HUES64 (cell line): ENCODE measurements at regions not wholly inside any gene's neighbourhood (a gene's known extent, or its start where the extent isn't known, plus 50 kb on each side); places are given as distances from the start of the nearest gene placed in this dataset.
"Not testable (repeated sequence)": the region's sequence is repeated elsewhere in the genome, so short reads cannot be mapped to it uniquely, and the experiment has no call there.

Experiments
- H3K27ac ChIP-seq: 2 replicates; pipeline ENCODE4 v1.7.0; 2013; ENCODE audit warnings: low read depth, low read length, inconsistent platforms
- H3K27me3 ChIP-seq: 2 replicates; pipeline ENCODE4 v1.6.1; 2013; ENCODE audit warnings: mild to moderate bottlenecking, low read length; ENCODE audit not compliant: insufficient read depth
- H3K36me3 ChIP-seq: 2 replicates; pipeline ENCODE4 v1.6.1; 2013; ENCODE audit warnings: mild to moderate bottlenecking, low read length; ENCODE audit not compliant: insufficient read depth
- H3K4me1 ChIP-seq: 2 replicates; pipeline ENCODE4 v1.6.1; 2013; ENCODE audit warnings: mild to moderate bottlenecking, low read length, moderate library complexity; ENCODE audit not compliant: insufficient read depth
- H3K4me3 ChIP-seq: 2 replicates; pipeline ENCODE4 v1.5.1; 2013; ENCODE audit warnings: mild to moderate bottlenecking, low read length, moderate library complexity
- H3K9ac ChIP-seq: 2 replicates; pipeline ENCODE4 v1.6.1; 2013; ENCODE audit warnings: mild to moderate bottlenecking, low read depth, low read length
- H3K9me3 ChIP-seq: 2 replicates; pipeline ENCODE4 v1.6.1; 2013; ENCODE audit warnings: low read depth, low read length; ENCODE audit not compliant: insufficient read depth
- WGBS: fragments of 150-250, 120-280 bp; methylation state at CpG from one replicate; pipeline ENCODE4 v1.1.7; 2013; ENCODE audit warnings: missing lambda C conversion rate; 5-methylcytosine and 5-hydroxymethylcytosine counted together

DNA sequence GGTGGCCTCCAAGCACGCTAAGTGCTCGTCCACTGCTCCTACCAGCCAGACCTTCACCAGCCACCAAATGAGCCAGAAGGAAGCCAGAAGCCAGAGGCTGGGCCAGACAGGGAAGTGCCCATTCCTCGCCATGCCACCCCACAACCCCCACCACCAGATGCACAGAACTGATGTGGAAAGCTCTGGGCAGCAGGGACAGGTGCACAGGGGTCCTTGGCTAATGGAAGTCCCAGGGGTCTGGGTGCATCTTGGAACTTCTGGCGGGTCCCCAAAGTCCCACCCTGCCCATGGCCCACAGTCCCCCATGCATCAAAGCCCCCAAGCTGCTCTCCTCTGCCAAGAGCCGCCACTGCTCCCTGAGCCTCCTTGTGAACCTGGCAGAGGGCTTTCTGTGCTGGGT is 173.1 kb upstream of the ID2 start:
- H3K36me3 ChIP-seq = no peaks in the 10 kb centered on the region
- peaks cover 5% of the 10 kb centered on the region; the same call in 1 of the 2 replicates for H3K4me1 ChIP-seq
- H3K27ac ChIP-seq = no peak overlapping the region
- H3K4me3 ChIP-seq = no peak overlapping the region
- peaks cover 9% of the 10 kb centered on the region; the same call in 1 of the 2 replicates for H3K9me3 ChIP-seq
- H3K27me3 ChIP-seq = no peaks in the 10 kb centered on the region
- 90% methylated on average over 5 of the region's 5 CpGs for WGBS
- no peak overlapping the region for H3K9ac ChIP-seq

DNA sequence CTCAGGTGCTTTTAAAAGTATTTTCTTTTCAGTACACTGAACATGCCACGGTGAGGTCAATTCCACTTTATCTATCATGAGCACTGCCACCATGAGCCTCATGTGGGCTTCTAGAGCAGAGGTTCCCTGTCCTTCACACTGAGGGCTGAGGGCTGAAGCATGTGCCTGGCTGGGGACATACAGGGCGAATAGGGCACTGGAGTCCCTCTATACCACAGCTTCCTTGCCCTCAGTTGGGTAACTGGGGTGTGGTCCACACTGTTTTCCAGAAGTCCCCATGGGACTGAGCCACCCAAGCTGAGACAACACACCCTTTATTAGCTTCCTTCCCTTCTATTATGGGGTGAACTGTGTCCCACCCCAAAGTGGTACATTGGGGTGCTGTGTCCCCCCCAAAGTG is 172.2 kb upstream of the ID2 start:
- Histone ChIP-seq H3K9me3 (peaks cover 9% of the 10 kb centered on the region; the same call in 1 of the 2 replicates), H3K4me1 (peaks cover 5% of the 10 kb centered on the region; the same call in 1 of the 2 replicates), H3K4me3 (no peak overlapping the region), H3K27ac (no peak overlapping the region), H3K36me3 (no peaks in the 10 kb centered on the region), H3K27me3 (no peaks in the 10 kb centered on the region), H3K9ac (no peak overlapping the region)
- WGBS = 97% methylated on average over 2 of the region's 2 CpGs

DNA sequence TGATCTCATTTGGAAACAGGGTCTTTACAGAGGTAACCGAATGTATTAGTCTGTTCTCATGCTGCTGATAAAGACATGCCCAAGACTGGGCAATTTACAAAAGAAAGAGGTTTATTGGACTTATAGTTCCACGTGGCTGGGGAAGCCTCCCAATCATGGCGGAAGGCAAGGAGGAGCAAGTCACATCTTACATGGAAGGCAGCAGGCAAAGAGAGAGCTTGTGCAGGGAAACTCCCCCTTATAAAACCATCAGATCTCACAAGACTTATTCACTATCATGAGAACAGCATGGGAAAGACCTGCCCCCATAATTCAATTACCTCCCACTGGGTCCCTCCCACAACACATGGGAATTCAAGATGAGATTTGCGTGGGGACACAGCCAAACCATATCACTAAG is 171.8 kb upstream of the ID2 start:
- WGBS = 89% methylated on average over 4 of the region's 4 CpGs
- H3K27me3 ChIP-seq, H3K9ac ChIP-seq, H3K36me3 ChIP-seq, H3K4me3 ChIP-seq, H3K9me3 ChIP-seq, H3K4me1 ChIP-seq, H3K27ac ChIP-seq: not testable (repeated sequence)

DNA sequence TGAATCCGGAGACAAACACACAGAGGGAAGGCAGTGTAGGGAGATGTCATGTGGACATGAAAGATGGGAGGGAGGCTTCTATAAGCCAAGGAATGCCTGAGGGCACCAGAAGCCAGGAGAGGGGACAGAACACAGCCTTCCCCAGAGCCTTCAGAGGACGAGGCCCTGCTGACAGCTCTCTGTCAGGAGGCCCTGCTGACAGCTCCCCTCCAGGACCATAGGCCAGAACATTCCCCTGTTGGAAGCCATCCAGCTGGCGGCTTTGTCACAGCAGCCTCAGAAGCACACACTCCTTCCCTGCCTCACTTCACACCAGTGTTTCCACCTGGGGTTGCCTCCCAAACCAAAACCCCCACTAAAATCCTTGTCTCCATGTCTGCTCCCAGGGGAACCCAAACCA is 171.3 kb upstream of the ID2 start:
- peaks cover 9% of the 10 kb centered on the region; the same call in 1 of the 2 replicates for H3K9me3 ChIP-seq
- H3K27ac ChIP-seq = no peak overlapping the region
- no peak overlapping the region for H3K9ac ChIP-seq
- H3K4me3 ChIP-seq = no peak overlapping the region
- H3K27me3 ChIP-seq = no peaks in the 10 kb centered on the region
- 93% methylated on average over 3 of the region's 3 CpGs for WGBS
- peaks cover 3% of the 10 kb centered on the region; the same call in 1 of the 2 replicates for H3K4me1 ChIP-seq
- no peaks in the 10 kb centered on the region for H3K36me3 ChIP-seq

DNA sequence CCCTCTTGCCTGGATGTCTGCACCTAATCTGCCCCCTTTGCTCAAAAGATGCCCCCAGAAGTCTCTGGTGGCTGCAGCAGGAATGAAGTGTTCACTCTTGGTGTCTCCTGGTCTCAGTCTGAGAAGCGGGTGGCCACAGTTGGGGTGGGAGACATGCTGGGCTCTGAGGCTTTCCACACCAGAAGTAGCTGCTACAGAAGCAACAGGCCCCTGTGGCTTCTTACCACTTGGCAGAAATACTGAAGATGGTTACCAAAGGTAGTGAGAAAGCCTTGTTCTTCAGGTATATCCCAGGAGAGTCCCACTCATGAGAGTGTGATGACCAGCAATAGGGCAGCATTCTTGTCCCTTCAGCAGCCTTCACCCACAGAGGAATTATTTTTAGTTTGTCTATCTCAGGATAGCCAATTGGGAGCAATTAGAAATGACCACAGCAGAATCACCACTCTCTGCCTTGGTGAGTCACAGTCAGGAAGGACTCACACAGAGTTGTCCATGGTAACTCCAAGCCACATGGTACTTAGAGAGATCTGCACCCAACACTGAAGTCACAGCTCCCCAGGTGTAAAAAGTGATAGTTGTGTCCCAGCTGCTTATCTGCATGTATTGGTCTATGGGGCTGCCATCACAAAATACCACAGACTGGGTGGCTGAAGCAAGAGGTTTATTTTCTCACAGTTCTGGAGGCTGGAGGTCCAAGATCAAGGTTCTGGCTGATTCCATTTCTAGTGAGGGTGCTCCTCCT is 169.8 kb upstream of the ID2 start:
- 98% methylated on average over 1 of the region's 1 CpG for WGBS
- no peaks in the 10 kb centered on the region for H3K4me1 ChIP-seq
- H3K36me3 ChIP-seq = no peaks in the 10 kb centered on the region
- H3K27ac ChIP-seq = no peak overlapping the region
- H3K9ac ChIP-seq = no peak overlapping the region
- H3K27me3 ChIP-seq = no peaks in the 10 kb centered on the region
- no peak overlapping the region for H3K4me3 ChIP-seq
- H3K9me3 ChIP-seq = peaks cover 9% of the 10 kb centered on the region; the same call in 1 of the 2 replicates

DNA sequence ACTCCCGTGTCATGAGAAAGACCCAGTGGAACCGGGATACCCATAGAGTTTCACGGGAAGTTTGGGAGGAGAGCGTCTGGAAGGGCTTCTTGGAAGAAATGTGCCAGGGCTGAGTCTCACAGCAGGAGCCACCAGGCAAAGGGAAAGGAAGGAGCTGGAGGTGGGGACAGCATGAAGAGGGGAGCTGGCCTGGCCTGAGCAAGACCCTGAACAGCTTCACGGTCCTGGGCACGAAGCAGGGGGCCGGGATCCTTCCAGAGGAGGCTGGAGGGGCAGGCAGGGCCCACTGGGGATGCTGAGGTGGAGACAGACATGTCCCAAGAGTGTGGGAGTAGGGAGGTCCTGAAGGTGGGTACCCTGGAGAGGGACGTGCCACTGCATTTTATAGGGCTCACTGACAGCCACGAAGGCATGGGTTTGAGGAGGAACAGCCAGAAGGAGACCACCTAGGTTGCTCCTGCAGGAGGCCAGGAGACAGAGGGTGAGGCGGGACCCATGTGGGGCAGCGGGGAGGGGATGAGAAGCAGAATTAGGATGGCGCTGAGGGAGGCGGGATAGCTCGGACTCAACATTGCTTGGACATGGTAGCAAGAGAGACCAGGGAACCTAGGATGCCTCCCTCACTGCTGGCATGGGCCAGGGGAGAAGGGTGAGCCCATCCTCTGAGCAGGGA is 168.1 kb upstream of the ID2 start:
- no peaks in the 10 kb centered on the region for H3K4me1 ChIP-seq
- no peaks in the 10 kb centered on the region for H3K36me3 ChIP-seq
- no peaks in the 10 kb centered on the region for H3K27me3 ChIP-seq
- 94% methylated on average over 14 of the region's 14 CpGs for WGBS
- peaks cover 9% of the 10 kb centered on the region; the same call in 1 of the 2 replicates for H3K9me3 ChIP-seq
- H3K9ac ChIP-seq = no peak overlapping the region
- no peak overlapping the region for H3K27ac ChIP-seq
- H3K4me3 ChIP-seq = no peak overlapping the region

DNA sequence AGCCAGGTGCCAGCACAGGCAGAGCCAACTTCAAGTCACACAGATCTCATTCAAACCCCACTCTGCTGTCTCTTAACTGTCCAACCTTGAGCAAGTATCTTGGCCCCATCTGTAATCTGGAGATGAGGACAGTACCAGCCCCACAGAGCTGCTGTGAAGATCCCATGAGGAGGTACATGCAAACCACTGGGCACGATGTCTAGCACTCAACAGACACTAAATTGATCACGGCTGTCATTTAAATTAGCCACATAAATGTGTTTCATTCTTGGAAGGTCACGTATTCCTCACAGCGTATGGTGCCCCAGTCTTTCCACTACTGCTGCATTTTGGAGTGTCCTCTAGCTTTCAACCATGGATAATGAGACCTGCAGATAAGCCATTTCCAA is 167.6 kb upstream of the ID2 start:
- no peak overlapping the region for H3K27ac ChIP-seq

DNA sequence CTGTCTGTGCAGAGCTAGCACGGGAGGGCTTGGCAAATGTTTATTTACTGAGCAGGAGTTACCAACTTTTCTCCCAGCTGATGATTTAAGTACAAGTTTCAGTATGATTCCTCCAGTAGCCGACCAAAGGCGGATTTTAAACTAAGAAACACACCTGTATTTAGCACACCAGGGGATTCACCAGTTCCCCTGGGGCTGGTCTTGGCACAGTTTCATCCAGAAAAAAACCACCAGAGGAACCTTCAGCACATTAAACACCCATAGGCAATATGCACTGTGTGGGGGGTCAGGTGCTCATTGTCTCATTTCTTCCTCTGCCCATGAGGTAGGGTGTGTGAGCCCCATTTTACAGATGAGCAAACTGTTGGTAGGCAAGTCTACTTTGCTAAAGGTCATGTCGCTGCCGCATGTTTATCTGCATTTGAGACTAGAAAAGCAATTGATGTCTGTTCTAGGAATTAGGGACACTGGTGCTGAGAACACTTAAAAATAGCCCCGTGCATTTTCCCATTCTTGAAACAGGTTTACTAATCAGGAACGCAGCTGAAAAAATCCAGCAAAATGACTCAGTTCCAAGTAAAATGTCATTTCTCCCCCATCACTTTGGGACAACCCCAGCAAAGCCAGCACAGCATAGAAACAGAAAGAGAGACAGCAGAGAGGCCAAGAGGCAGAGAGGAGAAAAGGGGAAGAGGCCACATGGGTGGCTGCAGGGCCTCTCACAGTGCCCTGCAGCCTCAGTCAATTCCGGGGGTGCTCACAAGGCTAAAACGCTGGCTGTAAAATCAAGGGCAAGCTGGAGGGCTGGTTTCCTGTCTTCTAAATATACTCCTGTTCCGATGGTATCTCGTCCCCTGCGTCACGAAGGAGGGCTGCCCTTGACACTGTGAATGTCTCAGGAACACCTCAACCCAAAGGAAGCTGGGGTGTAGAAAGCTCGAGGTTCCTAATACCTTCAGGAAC is 166.8 kb upstream of the ID2 start:
- H3K4me1 ChIP-seq = no peaks in the 10 kb centered on the region

More for the DNA sequence above, 167.6 kb upstream of the ID2 start:
- 97% methylated on average over 4 of the region's 4 CpGs for WGBS
- H3K4me1 ChIP-seq = no peaks in the 10 kb centered on the region
- peaks cover 9% of the 10 kb centered on the region; the same call in 1 of the 2 replicates for H3K9me3 ChIP-seq
- no peak overlapping the region for H3K9ac ChIP-seq
- no peaks in the 10 kb centered on the region for H3K27me3 ChIP-seq
- H3K36me3 ChIP-seq = no peaks in the 10 kb centered on the region
- H3K4me3 ChIP-seq = no peak overlapping the region

DNA sequence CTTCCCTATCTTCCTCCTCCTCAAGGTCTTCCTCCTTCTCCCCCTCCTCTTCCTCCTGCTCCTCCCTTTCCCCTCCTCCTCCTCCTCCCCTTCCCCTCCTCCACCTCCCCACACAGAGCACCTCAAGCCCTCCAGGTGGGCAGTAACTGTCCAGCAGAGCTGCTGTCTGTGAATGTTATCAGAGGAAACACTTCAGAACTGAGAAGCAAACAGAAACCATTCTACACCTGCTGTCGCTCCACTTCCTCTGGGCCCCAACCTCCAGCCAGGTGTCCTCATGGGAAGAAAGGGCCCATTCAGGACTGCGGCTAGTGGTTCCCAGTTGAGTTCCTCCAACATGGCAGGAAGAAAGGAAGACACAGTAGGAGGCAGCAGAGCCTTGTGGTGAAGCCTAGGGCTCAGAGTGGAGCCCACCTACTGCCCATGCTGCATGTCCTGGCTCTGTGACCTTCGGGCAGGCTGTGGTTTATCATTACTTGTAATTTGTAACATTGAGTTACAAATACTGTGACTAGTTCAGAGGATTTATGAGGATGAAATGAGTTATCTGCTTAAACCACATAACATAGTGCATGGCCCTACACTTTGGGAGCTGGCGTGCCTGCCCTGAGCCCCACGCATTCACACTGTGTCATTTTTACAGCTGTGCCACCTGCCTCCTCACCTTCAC is 165.9 kb upstream of the ID2 start:
- 82% methylated on average over 5 of the region's 5 CpGs for WGBS
- H3K27ac ChIP-seq = no peak overlapping the region
- no peaks in the 10 kb centered on the region for H3K36me3 ChIP-seq
- H3K27me3 ChIP-seq = no peaks in the 10 kb centered on the region
- H3K4me3 ChIP-seq = no peak overlapping the region
- no peaks in the 10 kb centered on the region for H3K4me1 ChIP-seq
- H3K9me3 ChIP-seq = no peaks in the 10 kb centered on the region
- H3K9ac ChIP-seq = no peak overlapping the region

More for the DNA sequence above, 166.8 kb upstream of the ID2 start:
- Histone ChIP-seq H3K36me3 (no peaks in the 10 kb centered on the region), H3K9ac (no peak overlapping the region), H3K27ac (no peak overlapping the region), H3K9me3 (peaks cover 5% of the 10 kb centered on the region; the same call in 1 of the 2 replicates), H3K4me3 (no peak overlapping the region), H3K27me3 (no peaks in the 10 kb centered on the region)
- 91% methylated on average over 14 of the region's 14 CpGs for WGBS

DNA sequence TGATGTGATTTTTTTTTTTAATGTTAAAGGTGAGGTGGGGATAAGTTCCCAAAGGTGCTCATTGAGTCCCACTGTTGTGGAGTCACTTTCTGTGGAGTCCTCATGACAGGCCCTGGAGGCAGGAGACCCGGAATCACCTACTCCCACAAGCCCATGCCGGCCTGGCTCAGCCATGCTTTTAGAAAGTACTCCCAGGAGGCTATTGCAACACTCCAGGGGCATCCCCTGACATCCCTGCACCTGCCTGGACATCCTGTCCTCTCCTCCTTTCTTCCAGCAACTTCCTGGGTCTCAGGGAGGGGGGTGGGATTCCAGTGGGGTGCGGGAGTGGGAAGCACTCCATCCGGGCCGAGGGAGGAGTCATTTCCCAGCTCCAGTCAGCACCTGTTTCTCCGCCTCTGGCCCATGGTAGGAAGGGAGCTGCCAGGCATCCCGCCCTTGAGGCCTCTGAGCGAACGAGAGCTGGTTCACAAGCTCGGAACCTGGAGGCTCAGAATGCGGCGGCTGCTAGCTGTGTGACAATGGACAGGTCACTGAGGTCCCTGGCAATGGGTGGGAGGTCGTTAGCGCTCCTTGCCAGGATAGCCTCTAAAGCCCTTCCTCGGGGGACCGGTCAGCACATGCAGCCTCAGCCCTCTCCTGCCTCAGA is 163.9 kb upstream of the ID2 start:
- H3K4me3 ChIP-seq = no peak overlapping the region
- no peak overlapping the region for H3K9ac ChIP-seq
- WGBS = 86% methylated on average over 16 of the region's 16 CpGs
- no peaks in the 10 kb centered on the region for H3K9me3 ChIP-seq
- H3K4me1 ChIP-seq = no peaks in the 10 kb centered on the region
- no peaks in the 10 kb centered on the region for H3K27me3 ChIP-seq
- no peaks in the 10 kb centered on the region for H3K36me3 ChIP-seq
- no peak overlapping the region for H3K27ac ChIP-seq
